ENCODE measurements at regions not wholly inside any gene's neighbourhood (a gene's known extent, or its start where the extent isn't known, plus 50 kb on each side); places are given as distances from the start of the nearest gene placed in this dataset.

GRCh38 chr12:67410667-67411067 is 141.5 kb downstream of the CAND1 start:
- no peak for TF ChIP-seq CTCF (IDR thresholded peaks at IDR 0.05; ENCODE audit: low read length)
- TF ChIP-seq EZH2phosphoT487 (IDR thresholded peaks at IDR 0.05; ENCODE audit: low read length), result no peak
- no peak for TF ChIP-seq EZH2 (optimal IDR thresholded peaks at IDR 0.05; ENCODE audit: low read depth, low read length)

Data from MM.1S (cell line).